ENCODE measurements at regions not wholly inside any gene's neighbourhood (a gene's known extent, or its start where the extent isn't known, plus 50 kb on each side); places are given as distances from the start of the nearest gene placed in this dataset.

- Histone ChIP-seq H3K27me3 (ENCODE audit: insufficient read depth, low read depth, low read length) (no peaks in the 10 kb centered on the region), H3K9me3 (ENCODE audit: low read length) (no peaks in the 10 kb centered on the region), H3K4me2 (ENCODE audit: low read length) (no peak overlapping the region), H3K36me3 (ENCODE audit: insufficient read depth, low read length) (no peaks in the 10 kb centered on the region), H4K20me1 (ENCODE audit: insufficient read depth) (no peaks in the 10 kb centered on the region), H3K9ac (ENCODE audit: low read length) (no peak overlapping the region), H3K27ac (ENCODE audit: low read length) (no peak overlapping the region), H3K79me2 (replicated peaks; ENCODE audit: insufficient read depth, low read length) (no peaks in the 10 kb centered on the region), H3K4me3 (ENCODE audit: low read length) (no peak overlapping the region), H3K9me2 (ENCODE audit: insufficient read depth, low read length) (no peaks in the 10 kb centered on the region), H2AFZ (ENCODE audit: low read depth, low read length) (no peak overlapping the region), H3F3A (ENCODE audit: insufficient read depth, low read length, poor library complexity, severe bottlenecking) (peaks cover 3% of the 10 kb centered on the region)
- TF ChIP-seq EP300 (conservative IDR thresholded peaks at IDR 0.05; ENCODE audit: poor library complexity, severe bottlenecking) (no peak), POLR2AphosphoS5 (IDR thresholded peaks at IDR 0.05) (no peak), REST (IDR thresholded peaks at IDR 0.05; ENCODE audit: borderline replicate concordance) (no peak), TAF1 (IDR thresholded peaks at IDR 0.05; ENCODE audit: low read depth) (no peak), MXI1 (conservative IDR thresholded peaks at IDR 0.05; ENCODE audit: poor library complexity, severe bottlenecking) (no peak), RAD21 (conservative IDR thresholded peaks at IDR 0.05) (no peak), EZH2 (IDR thresholded peaks at IDR 0.05; ENCODE audit: borderline replicate concordance, insufficient read depth, low read length, poor library complexity, severe bottlenecking) (no peak), SMC3 (conservative IDR thresholded peaks at IDR 0.05; ENCODE audit: poor library complexity) (no peak)
- TF ChIP-seq, protein P1, sequence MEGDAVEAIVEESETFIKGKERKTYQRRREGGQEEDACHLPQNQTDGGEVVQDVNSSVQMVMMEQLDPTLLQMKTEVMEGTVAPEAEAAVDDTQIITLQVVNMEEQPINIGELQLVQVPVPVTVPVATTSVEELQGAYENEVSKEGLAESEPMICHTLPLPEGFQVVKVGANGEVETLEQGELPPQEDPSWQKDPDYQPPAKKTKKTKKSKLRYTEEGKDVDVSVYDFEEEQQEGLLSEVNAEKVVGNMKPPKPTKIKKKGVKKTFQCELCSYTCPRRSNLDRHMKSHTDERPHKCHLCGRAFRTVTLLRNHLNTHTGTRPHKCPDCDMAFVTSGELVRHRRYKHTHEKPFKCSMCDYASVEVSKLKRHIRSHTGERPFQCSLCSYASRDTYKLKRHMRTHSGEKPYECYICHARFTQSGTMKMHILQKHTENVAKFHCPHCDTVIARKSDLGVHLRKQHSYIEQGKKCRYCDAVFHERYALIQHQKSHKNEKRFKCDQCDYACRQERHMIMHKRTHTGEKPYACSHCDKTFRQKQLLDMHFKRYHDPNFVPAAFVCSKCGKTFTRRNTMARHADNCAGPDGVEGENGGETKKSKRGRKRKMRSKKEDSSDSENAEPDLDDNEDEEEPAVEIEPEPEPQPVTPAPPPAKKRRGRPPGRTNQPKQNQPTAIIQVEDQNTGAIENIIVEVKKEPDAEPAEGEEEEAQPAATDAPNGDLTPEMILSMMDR (IDR thresholded peaks at IDR 0.05; ENCODE audit: poor library complexity, severe bottlenecking), result no peak
Measured at GRCh38 chr1:229068270-229068987, 202.5 kb upstream of the RAB4A start.

GRCh38 chr1:229069176-229069575 lies 201.7 kb upstream of the RAB4A start:
- Histone ChIP-seq H3K27ac (ENCODE audit: low read length) (no peak overlapping the region), H3K79me2 (replicated peaks; ENCODE audit: insufficient read depth, low read length) (no peaks in the 10 kb centered on the region), H3K4me2 (ENCODE audit: low read length) (no peak overlapping the region), H3K9me3 (ENCODE audit: low read length) (no peaks in the 10 kb centered on the region), H3K27me3 (ENCODE audit: insufficient read depth, low read depth, low read length) (no peaks in the 10 kb centered on the region), H3F3A (ENCODE audit: insufficient read depth, low read length, poor library complexity, severe bottlenecking) (no peaks in the 10 kb centered on the region), H3K4me3 (ENCODE audit: low read length) (no peak overlapping the region), H3K36me3 (ENCODE audit: insufficient read depth, low read length) (no peaks in the 10 kb centered on the region), H3K9ac (ENCODE audit: low read length) (no peak overlapping the region), H2AFZ (ENCODE audit: low read depth, low read length) (no peak overlapping the region), H4K20me1 (ENCODE audit: insufficient read depth) (no peaks in the 10 kb centered on the region), H3K9me2 (ENCODE audit: insufficient read depth, low read length) (no peaks in the 10 kb centered on the region)
- TF ChIP-seq POLR2AphosphoS5 (IDR thresholded peaks at IDR 0.05) (no peak), RAD21 (conservative IDR thresholded peaks at IDR 0.05) (no peak), REST (IDR thresholded peaks at IDR 0.05; ENCODE audit: borderline replicate concordance) (no peak), MXI1 (conservative IDR thresholded peaks at IDR 0.05; ENCODE audit: poor library complexity, severe bottlenecking) (no peak), EP300 (conservative IDR thresholded peaks at IDR 0.05; ENCODE audit: poor library complexity, severe bottlenecking) (no peak), SMC3 (conservative IDR thresholded peaks at IDR 0.05; ENCODE audit: poor library complexity) (no peak), EZH2 (IDR thresholded peaks at IDR 0.05; ENCODE audit: borderline replicate concordance, insufficient read depth, low read length, poor library complexity, severe bottlenecking) (no peak), TAF1 (IDR thresholded peaks at IDR 0.05; ENCODE audit: low read depth) (no peak)
- TF ChIP-seq, protein P1 (IDR thresholded peaks at IDR 0.05; ENCODE audit: poor library complexity, severe bottlenecking), result no peak
